Upper lobe of left lung (tissue), 6 donors: ENCODE measurements at regions not wholly inside any gene's neighbourhood (a gene's known extent, or its start where the extent isn't known, plus 50 kb on each side); places are given as distances from the start of the nearest gene placed in this dataset.

ENCODE experiments used
- ATAC-seq, 2 donors: fragments of 200-7000 bp; cut with Tn5 transposase; one replicate each; pipeline ENCODE4 v1.9.1; 2022; ENCODE audit warnings: mild to moderate bottlenecking in 2 of 2, moderate library complexity in 2 of 2; ENCODE audit not compliant: low FRiP score in 2 of 2
- DNase-seq, 2 donors: peaks; one replicate each; pipeline ENCODE4 v3.0.0-alpha.2; 2019 to 2020
- H3K27ac ChIP-seq, 4 donors: fragments of 200-600 bp; sonication (generic); one replicate each; pipeline ENCODE4 v1.5.1; 2016 to 2019
- H3K27me3 ChIP-seq, 4 donors: fragments of 200-600 bp; sonication (generic); one replicate each; pipeline ENCODE4 v1.5.1; 2017 to 2019
- H3K36me3 ChIP-seq, 4 donors: fragments of 200-600 bp; sonication (generic); one replicate each; pipeline ENCODE4 v1.5.1; 2016 to 2019
- H3K4me1 ChIP-seq, 4 donors: fragments of 200-600 bp; sonication (generic); one replicate each; pipeline ENCODE4 v1.5.1; 2018 to 2019
- H3K4me3 ChIP-seq, 4 donors: fragments of 200-600 bp; sonication (generic); one replicate each; pipeline ENCODE4 v1.5.1; 2017 to 2019; ENCODE audit warnings: mild to moderate bottlenecking in 2 of 4, moderate library complexity in 1 of 4
- H3K9me3 ChIP-seq, 4 donors: fragments of 200-600 bp; sonication (generic); one replicate each; pipeline ENCODE4 v1.5.1; 2018 to 2019
- CTCF ChIP-seq, 6 experiments: fragments of 450-650 bp in 4 of 6; fragments of 200-600 bp in 2 of 6; sonication (generic) in 2 of 6; IDR thresholded peaks; one replicate each; pipeline ENCODE4 v1.5.1; 2016 to 2019; ENCODE audit warnings: antibody characterized with exemption in 6 of 6
- EP300 ChIP-seq, 4 donors: sonication (generic); formaldehyde crosslinking; IDR thresholded peaks; one replicate each; pipeline ENCODE4 v1.5.1; 2017; ENCODE audit warnings: antibody characterized with exemption in 4 of 4, control low read depth in 2 of 4
- POLR2A ChIP-seq, 4 donors: fragments of 450-650 bp; IDR thresholded peaks; one replicate each; pipeline ENCODE4 v1.5.1; 2016 to 2017; ENCODE audit warnings: antibody characterized with exemption in 4 of 4, mild to moderate bottlenecking in 2 of 4
- POLR2AphosphoS5 ChIP-seq, 2 donors: sonication (generic); formaldehyde crosslinking; IDR thresholded peaks; one replicate each; pipeline ENCODE4 v1.5.1; 2017; ENCODE audit warnings: antibody characterized with exemption in 2 of 2
- WGBS, 2 donors: methylation state at CpG; one replicate each; pipeline ENCODE4 v1.1.5; 2017 to 2018; 5-methylcytosine and 5-hydroxymethylcytosine counted together
- donor health status: DM: no; HTN: no; CAD: no; lungs with moderate emphysema.
- donor health status: DM: no; HTN: yes; CAD: no; lungs with severe emphysema.

- H3K4me3 ChIP-seq = no peak overlapping the region
- no peaks in the 10 kb centered on the region for H3K27me3 ChIP-seq
- TF ChIP-seq POLR2A (IDR thresholded peaks at IDR 0.05) = no peak
- no peak for TF ChIP-seq CTCF (IDR thresholded peaks at IDR 0.05)
- TF ChIP-seq POLR2AphosphoS5 (IDR thresholded peaks at IDR 0.05) = no peak
- no peak for TF ChIP-seq EP300 (IDR thresholded peaks at IDR 0.05)
- no peaks in the 10 kb centered on the region for H3K9me3 ChIP-seq
- H3K36me3 ChIP-seq = no peaks in the 10 kb centered on the region
- H3K4me1 ChIP-seq = no peaks in the 10 kb centered on the region
- no peak overlapping the region for H3K27ac ChIP-seq
- no peak for DNase-seq
- no peak for ATAC-seq
- 91 to 93% methylated on average over 3 of the region's 3 CpGs for WGBS, 2 donors
Observed at GRCh38 chr13:105788530-105788929, 746.9 kb downstream of the EFNB2 start.

- H3K27me3 ChIP-seq = no peaks in the 10 kb centered on the region
- no peaks in the 10 kb centered on the region for H3K36me3 ChIP-seq
- H3K4me3 ChIP-seq = no peak overlapping the region
- no peak for TF ChIP-seq POLR2A (IDR thresholded peaks at IDR 0.05)
- no peak for TF ChIP-seq POLR2AphosphoS5 (IDR thresholded peaks at IDR 0.05)
- TF ChIP-seq EP300 (IDR thresholded peaks at IDR 0.05) = no peak
- TF ChIP-seq CTCF (IDR thresholded peaks at IDR 0.05) = no peak
- H3K27ac ChIP-seq = no peak overlapping the region
- H3K9me3 ChIP-seq = no peaks in the 10 kb centered on the region
- 58 to 61% methylated on average over 9 of the region's 9 CpGs for WGBS, 2 donors
- DNase-seq (no peak), ATAC-seq (no peak)
- H3K4me1 ChIP-seq = no peaks in the 10 kb centered on the region
Observed at GRCh38 chr13:105787632-105788031, 747.8 kb downstream of the EFNB2 start.

DNA sequence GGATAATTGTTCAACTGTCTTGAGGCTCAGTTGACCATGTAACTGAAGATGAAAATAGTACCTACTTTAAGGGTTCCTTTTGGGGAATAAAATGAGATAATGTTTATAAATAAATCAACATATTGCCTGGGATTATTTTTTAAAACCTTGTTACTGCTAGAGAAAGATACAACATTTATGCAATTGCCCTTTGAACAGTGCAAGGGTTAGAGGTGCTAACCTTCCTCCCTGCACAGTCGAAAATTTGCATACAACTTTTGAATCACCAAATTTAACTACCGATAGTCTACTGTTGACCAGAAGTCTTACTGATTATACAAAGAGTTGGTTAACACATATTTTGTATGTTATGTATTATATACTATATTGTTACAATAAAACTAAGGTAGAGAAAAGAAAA, 750.0 kb downstream of the EFNB2 start:
- no peak for ATAC-seq
- no peak overlapping the region for H3K27ac ChIP-seq
- H3K4me3 ChIP-seq = no peak overlapping the region
- H3K36me3 ChIP-seq = no peaks in the 10 kb centered on the region
- no peak for TF ChIP-seq POLR2AphosphoS5 (IDR thresholded peaks at IDR 0.05)
- no peak for TF ChIP-seq EP300 (IDR thresholded peaks at IDR 0.05)
- no peak for TF ChIP-seq POLR2A (IDR thresholded peaks at IDR 0.05)
- TF ChIP-seq CTCF (IDR thresholded peaks at IDR 0.05) = no peak
- WGBS, 2 donors = 81 to 91% methylated on average over 2 of the region's 2 CpGs
- H3K4me1 ChIP-seq = no peaks in the 10 kb centered on the region
- no peaks in the 10 kb centered on the region for H3K9me3 ChIP-seq
- DNase-seq = no peak
- H3K27me3 ChIP-seq = no peaks in the 10 kb centered on the region

DNA sequence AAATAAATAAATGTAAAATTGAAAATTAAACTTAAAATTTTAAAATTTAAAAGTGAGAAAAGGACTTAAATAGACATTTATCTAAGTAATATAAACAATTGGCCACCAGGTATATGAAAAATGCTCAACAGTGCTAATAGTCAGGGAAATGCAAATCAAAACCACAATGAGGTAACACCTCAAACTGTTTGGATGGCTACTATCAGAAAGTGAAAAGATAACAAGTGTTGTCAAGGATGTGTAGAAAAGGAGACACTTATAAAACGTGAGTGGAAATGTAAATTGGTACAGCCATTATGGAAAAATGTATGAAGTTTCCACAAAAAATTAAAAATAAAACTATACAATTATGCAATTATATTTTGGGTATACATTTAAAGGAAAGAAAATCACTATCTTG, 752.2 kb downstream of the EFNB2 start:
- no peak for TF ChIP-seq POLR2A (IDR thresholded peaks at IDR 0.05)
- no peak for TF ChIP-seq POLR2AphosphoS5 (IDR thresholded peaks at IDR 0.05)
- TF ChIP-seq CTCF (IDR thresholded peaks at IDR 0.05) = no peak
- TF ChIP-seq EP300 (IDR thresholded peaks at IDR 0.05) = no peak
- Histone ChIP-seq H3K4me1 (no peaks in the 10 kb centered on the region), H3K9me3 (no peaks in the 10 kb centered on the region), H3K27ac (no peak overlapping the region), H3K27me3 (no peaks in the 10 kb centered on the region), H3K36me3 (no peaks in the 10 kb centered on the region), H3K4me3 (no peak overlapping the region)
- ATAC-seq (no peak), DNase-seq (no peak)
- 24 to 57% methylated on average over 1 of the region's 1 CpG for WGBS, 2 donors

DNA sequence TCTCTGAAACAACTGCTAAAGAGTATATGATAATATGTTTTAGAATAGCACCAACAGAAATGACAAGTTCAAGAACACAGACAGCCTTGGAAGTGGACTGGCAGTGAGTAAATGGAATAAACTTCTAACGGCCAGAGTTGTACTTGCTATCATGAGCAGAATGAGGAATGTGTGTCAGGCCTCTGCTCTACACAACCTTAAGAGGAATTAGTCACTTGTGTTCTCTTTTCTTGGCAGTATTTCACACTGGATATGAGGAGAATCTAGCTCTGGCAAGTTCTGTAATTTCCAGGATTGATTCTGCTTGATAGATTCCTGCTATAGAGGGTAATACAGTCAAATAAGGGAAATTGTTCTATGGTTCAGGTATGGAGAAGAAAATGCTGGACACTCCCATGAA, 757.3 kb downstream of the EFNB2 start:
- ATAC-seq = no peak
- WGBS, 2 donors = 44 to 57% methylated on average over 1 of the region's 1 CpG
- no peak for DNase-seq

More for the DNA sequence above, 757.3 kb downstream of the EFNB2 start:
- H3K4me1 ChIP-seq = peaks cover 0 to 7% (median 2%) of the 10 kb centered on the region in 4 donors
- H3K9me3 ChIP-seq = no peaks in the 10 kb centered on the region
- no peaks in the 10 kb centered on the region for H3K36me3 ChIP-seq
- TF ChIP-seq EP300 (IDR thresholded peaks at IDR 0.05) = no peak
- no peak overlapping the region for H3K27ac ChIP-seq
- no peaks in the 10 kb centered on the region for H3K27me3 ChIP-seq
- H3K4me3 ChIP-seq = no peak overlapping the region
